Activated B cell treated with CpG ODN at 0.5 μM for 24 hours (primary cell): ENCODE measurements at regions not wholly inside any gene's neighbourhood (a gene's known extent, or its start where the extent isn't known, plus 50 kb on each side); places are given as distances from the start of the nearest gene placed in this dataset.

Experiments
- ATAC-seq: fragments of 200-7000 bp; cut with Tn5 transposase; one replicate; pipeline ENCODE4 v1.10.0; 2021; ENCODE audit warnings: low read depth, mild to moderate bottlenecking, moderate library complexity
- CTCF ChIA-PET: fragments of 350-600 bp; sonication (Branson Sonifier 250); formaldehyde crosslinking; loops from one replicate; lab custom pipeline; 2021; ENCODE audit warnings: antibody characterized with exemption; lab: Charles Lee
- POLR2A ChIA-PET: fragments of 350-600 bp; sonication (Branson Sonifier 250); formaldehyde crosslinking; loops from one replicate; lab custom pipeline; 2021; ENCODE audit warnings: antibody characterized with exemption; lab: Charles Lee
- DNase-seq: peaks from one replicate; pipeline ENCODE4 v3.0.0; 2022
- H3K27ac Mint-ChIP-seq: one replicate; pipeline ENCODE4 v1.8.0; 2020; ENCODE audit warnings: mixed read lengths
- H3K27me3 Mint-ChIP-seq: one replicate; pipeline ENCODE4 v1.8.0; 2021; ENCODE audit warnings: mixed read lengths
- H3K36me3 Mint-ChIP-seq: one replicate; pipeline ENCODE4 v1.8.0; 2021; ENCODE audit warnings: low read depth, mixed read lengths
- H3K4me1 Mint-ChIP-seq: one replicate; pipeline ENCODE4 v1.8.0; 2021; ENCODE audit warnings: mixed read lengths
- H3K4me3 Mint-ChIP-seq: one replicate; pipeline ENCODE4 v1.8.0; 2020; ENCODE audit warnings: mild to moderate bottlenecking, mixed read lengths
- H3K9me3 Mint-ChIP-seq: one replicate; pipeline ENCODE4 v1.8.0; 2020; ENCODE audit warnings: mixed read lengths
- CTCF ChIP-seq: fragments of 200-600 bp; IDR thresholded peaks from one replicate; pipeline ENCODE4 v1.8.0; 2022; ENCODE audit warnings: antibody characterized with exemption, mild to moderate bottlenecking
- intact Hi-C: fragments of 100-400 bp; cut with micrococcal nuclease; formaldehyde crosslinking; loops from one replicate; pipeline ENCODE4 v1.15.1; 2024

DNA sequence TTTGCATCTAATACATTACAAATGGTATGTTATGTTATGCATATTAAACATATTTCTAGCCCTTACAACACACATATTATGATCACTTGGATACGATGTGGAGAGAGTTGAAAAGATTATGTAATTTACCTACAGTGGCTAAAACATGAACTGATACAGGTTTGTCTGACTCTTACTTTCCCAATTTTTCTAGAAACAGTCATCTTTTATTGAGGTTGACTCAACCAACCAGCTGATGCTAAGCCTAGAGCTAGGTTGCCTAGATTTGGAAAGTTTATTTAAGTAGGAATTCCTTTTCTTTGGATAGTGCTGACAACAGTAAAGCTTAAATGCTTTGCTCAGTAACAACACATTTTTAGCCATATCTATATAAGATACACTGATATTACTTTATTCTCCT, 1215.1 kb downstream of the ADGRL3 start:
- H3K36me3 Mint-ChIP-seq, result no peaks in the 10 kb centered on the region
- no peak for DNase-seq
- TF ChIP-seq CTCF, result no peak
- no peaks in the 10 kb centered on the region for H3K27me3 Mint-ChIP-seq
- H3K27ac Mint-ChIP-seq, result no peak overlapping the region
- no peak for ATAC-seq
- ChIA-PET POLR2A (no interaction called here), CTCF (no interaction called here)
- no peaks in the 10 kb centered on the region for H3K4me1 Mint-ChIP-seq
- intact Hi-C loops, result no loop called here
- H3K4me3 Mint-ChIP-seq, result no peak overlapping the region
- peaks cover 9% of the 10 kb centered on the region for H3K9me3 Mint-ChIP-seq

DNA sequence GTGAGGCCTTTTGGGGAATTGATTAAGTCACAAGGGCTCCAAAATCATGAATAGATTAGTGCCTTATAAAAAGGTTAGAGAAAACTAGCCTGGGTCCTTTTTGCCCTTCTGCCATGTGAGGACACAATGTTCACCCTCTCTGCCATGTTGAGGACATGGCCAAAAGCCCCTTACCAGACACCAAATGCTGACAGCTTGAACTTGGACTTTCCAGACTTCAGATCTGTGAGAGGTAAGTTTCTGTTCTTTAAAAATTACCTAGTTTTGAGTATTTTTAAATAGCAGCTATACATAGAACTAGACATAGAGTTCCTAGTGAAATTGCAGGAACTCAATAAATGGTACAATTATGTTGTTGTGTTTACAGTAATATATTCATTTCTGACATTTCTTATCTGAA, 1214.4 kb downstream of the ADGRL3 start:
- no peaks in the 10 kb centered on the region for H3K36me3 Mint-ChIP-seq
- peaks cover 7% of the 10 kb centered on the region for H3K9me3 Mint-ChIP-seq
- intact Hi-C loops, result no loop called here
- no peaks in the 10 kb centered on the region for H3K4me1 Mint-ChIP-seq
- H3K27ac Mint-ChIP-seq, result no peak overlapping the region
- ChIA-PET POLR2A (no interaction called here), CTCF (no interaction called here)
- H3K27me3 Mint-ChIP-seq, result no peaks in the 10 kb centered on the region
- DNase-seq (no peak), ATAC-seq (no peak)
- TF ChIP-seq CTCF, result no peak
- no peak overlapping the region for H3K4me3 Mint-ChIP-seq

GRCh38 chr4:62410371-62411003, 1210.4 kb downstream of the ADGRL3 start:
- no peak for DNase-seq
- ATAC-seq, result no peak
- no peaks in the 10 kb centered on the region for H3K36me3 Mint-ChIP-seq
- CTCF ChIA-PET, result no interaction called here
- no peak overlapping the region for H3K27ac Mint-ChIP-seq
- H3K9me3 Mint-ChIP-seq, result peaks cover 4% of the 10 kb centered on the region
- no peaks in the 10 kb centered on the region for H3K27me3 Mint-ChIP-seq
- POLR2A ChIA-PET, result no interaction called here
- TF ChIP-seq CTCF, result no peak
- H3K4me1 Mint-ChIP-seq, result no peaks in the 10 kb centered on the region
- no peak overlapping the region for H3K4me3 Mint-ChIP-seq
- intact Hi-C loops, result no loop called here

GRCh38 chr4:62408454-62408853, 1208.3 kb downstream of the ADGRL3 start:
- Mint-ChIP-seq H3K9me3 (peaks cover 6% of the 10 kb centered on the region), H3K4me3 (no peak overlapping the region)

GRCh38 chr4:62407534-62407933, 1207.4 kb downstream of the ADGRL3 start:
- H3K9me3 Mint-ChIP-seq, result peaks cover 6% of the 10 kb centered on the region
- ChIA-PET POLR2A (no interaction called here), CTCF (no interaction called here)
- DNase-seq, result no peak
- no peak overlapping the region for H3K27ac Mint-ChIP-seq
- H3K4me3 Mint-ChIP-seq, result no peak overlapping the region
- intact Hi-C loops, result no loop called here
- TF ChIP-seq CTCF, result no peak
- ATAC-seq, result no peak
- H3K27me3 Mint-ChIP-seq, result no peaks in the 10 kb centered on the region
- H3K36me3 Mint-ChIP-seq, result no peaks in the 10 kb centered on the region
- no peaks in the 10 kb centered on the region for H3K4me1 Mint-ChIP-seq

More at GRCh38 chr4:62408454-62408853, 1208.3 kb downstream of the ADGRL3 start:
- no peaks in the 10 kb centered on the region for H3K4me1 Mint-ChIP-seq
- DNase-seq (no peak), ATAC-seq (no peak)
- ChIA-PET CTCF (no interaction called here), POLR2A (no interaction called here)
- no peak overlapping the region for H3K27ac Mint-ChIP-seq
- H3K36me3 Mint-ChIP-seq, result no peaks in the 10 kb centered on the region
- TF ChIP-seq CTCF, result no peak
- intact Hi-C loops, result no loop called here
- H3K27me3 Mint-ChIP-seq, result no peaks in the 10 kb centered on the region
